CD4-positive, alpha-beta T cell treated with Interleukin-12 subunit alpha and Interleukin-12 subunit beta, for 1 hour (primary cell): ENCODE measurements at regions not wholly inside any gene's neighbourhood (a gene's known extent, or its start where the extent isn't known, plus 50 kb on each side); places are given as distances from the start of the nearest gene placed in this dataset.

Experiments
- DNase-seq: peaks from one replicate; pipeline ENCODE4 v3.0.0-alpha.2; 2020

- DNase-seq = no peak
Measured at GRCh38 chr9:118529624-118530214, 825.5 kb downstream of the TLR4 start.

- DNase-seq = no peak
Measured at GRCh38 chr9:118532592-118532991, 828.4 kb downstream of the TLR4 start.

- DNase-seq = no peak
Measured at GRCh38 chr9:118533101-118533500, 828.9 kb downstream of the TLR4 start.

- DNase-seq = no peak
Measured at GRCh38 chr9:118533850-118534249, 829.6 kb downstream of the TLR4 start.

GRCh38 chr9:118536153-118536552, 832.0 kb downstream of the TLR4 start:
- no peak for DNase-seq

- no peak for DNase-seq
Measured at GRCh38 chr9:118538959-118539358, 830.3 kb downstream of the BRINP1 start.

- no peak for DNase-seq
Measured at GRCh38 chr9:118553465-118553864, 815.8 kb downstream of the BRINP1 start.

GRCh38 chr9:118554987-118555386, 814.2 kb downstream of the BRINP1 start:
- no peak for DNase-seq

GRCh38 chr9:118558026-118558425, 811.2 kb downstream of the BRINP1 start:
- DNase-seq = no peak

- no peak for DNase-seq
Measured at GRCh38 chr9:118558891-118559290, 810.3 kb downstream of the BRINP1 start.

- no peak for DNase-seq
Measured at GRCh38 chr9:118561051-118561450, 808.2 kb downstream of the BRINP1 start.

- no peak for DNase-seq
Measured at GRCh38 chr9:118563677-118564076, 805.6 kb downstream of the BRINP1 start.

GRCh38 chr9:118567861-118568260, 801.4 kb downstream of the BRINP1 start:
- no peak for DNase-seq

GRCh38 chr9:118568704-118569103, 800.5 kb downstream of the BRINP1 start:
- DNase-seq = no peak

- DNase-seq = no peak
Measured at GRCh38 chr9:118569148-118569547, 800.1 kb downstream of the BRINP1 start.

- no peak for DNase-seq
Measured at GRCh38 chr9:118570066-118570465, 799.2 kb downstream of the BRINP1 start.

- no peak for DNase-seq
Measured at GRCh38 chr9:118575341-118576070, 793.7 kb downstream of the BRINP1 start.

- DNase-seq = no peak
Measured at GRCh38 chr9:118577121-118577520, 792.1 kb downstream of the BRINP1 start.

GRCh38 chr9:118578467-118578866, 790.8 kb downstream of the BRINP1 start:
- DNase-seq = no peak

GRCh38 chr9:118583414-118583813, 785.8 kb downstream of the BRINP1 start:
- no peak for DNase-seq

GRCh38 chr9:118586978-118587377, 782.3 kb downstream of the BRINP1 start:
- DNase-seq = no peak

GRCh38 chr9:118594428-118594827, 774.8 kb downstream of the BRINP1 start:
- DNase-seq = no peak

- DNase-seq = no peak
Measured at GRCh38 chr9:118595719-118596305, 773.4 kb downstream of the BRINP1 start.

- no peak for DNase-seq
Measured at GRCh38 chr9:118596374-118597015, 772.7 kb downstream of the BRINP1 start.
